IPS-18c (cell line): ENCODE measurements at regions not wholly inside any gene's neighbourhood (a gene's known extent, or its start where the extent isn't known, plus 50 kb on each side); places are given as distances from the start of the nearest gene placed in this dataset.

ENCODE experiments used
- H3K4me3 ChIP-seq: 2 replicates; pipeline ENCODE4 v1.7.0; 2013; ENCODE audit warnings: low read depth, mild to moderate bottlenecking, low read length, moderate library complexity; ENCODE audit not compliant: insufficient read depth
- H3K9me3 ChIP-seq: one replicate; pipeline ENCODE4 v1.6.1; 2013; ENCODE audit warnings: mild to moderate bottlenecking, low read length, moderate library complexity; ENCODE audit not compliant: control insufficient read depth, insufficient read depth

- no peaks in the 10 kb centered on the region for H3K9me3 ChIP-seq
- no peak overlapping the region for H3K4me3 ChIP-seq
Measured at GRCh38 chr3:10580426-10580825, 75.0 kb upstream of the ATP2B2 start.

GRCh38 chr3:10581251-10581650, 75.9 kb upstream of the ATP2B2 start:
- no peak overlapping the region for H3K4me3 ChIP-seq
- no peaks in the 10 kb centered on the region for H3K9me3 ChIP-seq

- Histone ChIP-seq H3K9me3 (no peaks in the 10 kb centered on the region), H3K4me3 (no peak overlapping the region)
Measured at GRCh38 chr3:10581716-10582115, 76.3 kb upstream of the ATP2B2 start.

DNA sequence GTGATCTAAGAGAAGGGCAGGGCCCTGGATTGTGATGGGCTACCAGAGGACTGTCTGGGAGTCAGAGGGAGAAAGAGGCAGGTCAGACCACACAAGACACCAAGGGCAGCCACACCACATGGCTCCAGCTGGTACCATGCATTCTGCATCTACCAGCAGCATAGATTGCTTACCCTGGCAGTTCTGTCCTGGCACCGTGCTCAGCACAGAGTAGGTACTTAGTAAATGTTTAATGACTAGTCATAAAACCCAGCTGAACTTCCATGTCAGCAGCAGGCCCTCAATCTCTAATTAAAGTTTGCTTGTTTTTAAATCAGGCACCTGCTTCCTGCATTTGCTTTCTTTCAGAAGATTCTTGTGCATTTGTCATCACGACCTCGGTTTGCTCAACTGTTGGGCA, 77.3 kb upstream of the ATP2B2 start:
- Histone ChIP-seq H3K9me3 (no peaks in the 10 kb centered on the region), H3K4me3 (no peak overlapping the region)

DNA sequence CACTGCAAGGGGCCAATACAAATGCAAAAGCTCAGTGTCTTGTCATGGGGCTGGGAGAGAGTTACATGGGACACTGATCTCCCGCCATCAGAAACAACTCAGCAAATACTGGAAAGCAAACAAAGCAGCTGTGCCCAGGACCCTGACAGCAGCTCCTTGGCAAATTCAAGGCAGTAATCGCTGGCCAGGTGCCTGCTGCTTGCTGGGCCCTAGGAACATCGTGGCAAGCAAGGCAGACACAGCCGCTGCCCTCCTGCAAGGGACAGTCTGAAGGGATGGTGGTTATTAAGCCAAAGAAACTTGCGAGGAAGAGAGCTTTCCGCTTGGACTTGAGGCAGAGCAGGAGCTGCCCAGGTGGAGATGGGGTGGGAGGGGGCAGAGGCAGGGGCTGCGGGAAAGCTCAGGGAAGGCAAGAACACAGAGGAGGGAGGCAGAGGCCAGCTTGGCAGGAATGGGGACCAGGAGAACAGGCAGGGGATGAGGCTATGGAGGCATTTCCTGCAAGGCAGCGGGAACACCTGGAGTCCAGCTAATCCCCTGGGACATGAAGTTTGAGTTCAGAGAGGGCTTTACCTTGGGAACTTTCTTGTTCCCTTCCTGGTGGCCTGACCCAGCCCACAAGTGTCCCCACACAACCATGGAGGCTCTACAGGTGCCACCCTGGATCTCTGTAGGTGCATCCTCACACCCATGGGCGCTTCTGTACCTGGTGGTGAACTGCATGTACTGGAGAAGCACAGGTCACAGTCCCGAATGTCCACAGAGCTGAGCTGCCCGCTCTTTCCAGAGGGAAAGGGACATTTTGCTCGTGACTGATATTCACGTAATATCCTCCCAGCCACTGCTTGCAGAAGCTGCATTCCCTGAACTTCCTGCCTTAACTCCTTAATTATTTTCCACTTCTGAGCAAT, 78.7 kb upstream of the ATP2B2 start:
- Histone ChIP-seq H3K4me3 (no peak overlapping the region), H3K9me3 (no peaks in the 10 kb centered on the region)

- Histone ChIP-seq H3K9me3 (no peaks in the 10 kb centered on the region), H3K4me3 (no peak overlapping the region)
Measured at GRCh38 chr3:10585945-10586344, 80.6 kb upstream of the ATP2B2 start.

DNA sequence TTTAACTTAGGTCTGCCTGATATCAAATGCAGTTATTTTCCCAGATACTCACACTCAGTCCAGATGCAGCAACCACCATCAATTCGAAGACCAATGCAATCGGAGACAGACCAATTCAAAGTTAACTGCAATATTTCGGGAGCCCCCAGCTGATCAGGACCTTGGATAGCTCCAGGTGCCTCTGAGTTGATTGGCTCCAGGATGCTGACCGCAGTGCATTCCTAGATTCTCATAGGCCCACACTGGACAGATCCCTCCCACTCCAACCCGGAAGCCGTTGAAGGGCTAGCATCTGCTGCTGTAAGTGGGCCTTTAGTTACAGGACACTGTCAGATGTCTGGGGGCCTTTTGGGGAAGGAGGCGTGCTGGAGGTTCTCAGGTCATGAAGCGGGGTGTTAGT, 89.5 kb upstream of the ATP2B2 start:
- Histone ChIP-seq H3K9me3 (no peaks in the 10 kb centered on the region), H3K4me3 (no peak overlapping the region)

DNA sequence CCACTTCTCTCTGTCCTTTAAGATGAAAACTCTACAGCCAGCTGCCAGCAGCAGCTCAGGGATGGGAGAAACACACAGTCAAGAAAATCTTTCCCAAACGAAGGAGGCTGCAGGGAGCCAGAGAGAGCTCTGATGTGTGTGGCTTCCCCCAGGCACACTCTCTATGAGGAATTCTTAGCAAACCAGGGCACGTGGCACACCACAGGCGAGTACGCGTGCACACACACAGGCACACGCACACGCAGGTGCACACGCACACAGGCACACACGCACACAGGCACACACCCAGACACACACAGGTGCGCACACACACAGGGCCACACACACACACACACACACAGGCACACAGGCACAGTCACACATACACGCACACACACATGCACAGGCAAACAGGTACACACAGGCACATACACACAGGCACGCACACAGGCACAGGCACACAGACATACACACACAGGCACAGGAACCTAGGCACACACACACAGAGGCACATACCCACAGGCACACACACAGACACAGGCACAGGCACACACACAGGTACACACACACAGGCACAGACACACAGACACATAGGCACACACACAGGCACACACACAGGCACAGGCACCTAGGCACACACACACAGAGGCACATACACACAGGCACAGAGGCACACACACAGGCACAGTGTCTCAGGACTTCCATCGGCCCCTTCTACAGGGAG, 91.5 kb upstream of the ATP2B2 start:
- H3K9me3 ChIP-seq, result peaks cover 2% of the 10 kb centered on the region
- H3K4me3 ChIP-seq, result no peak overlapping the region

- H3K4me3 ChIP-seq, result no peak overlapping the region
Measured at GRCh38 chr3:10597733-10598132, 92.3 kb upstream of the ATP2B2 start.

GRCh38 chr3:10599017-10599416, 93.6 kb upstream of the ATP2B2 start:
- Histone ChIP-seq H3K9me3 (peaks cover 2% of the 10 kb centered on the region), H3K4me3 (no peak overlapping the region)

More at GRCh38 chr3:10597733-10598132, 92.3 kb upstream of the ATP2B2 start:
- H3K9me3 ChIP-seq, result peaks cover 2% of the 10 kb centered on the region

DNA sequence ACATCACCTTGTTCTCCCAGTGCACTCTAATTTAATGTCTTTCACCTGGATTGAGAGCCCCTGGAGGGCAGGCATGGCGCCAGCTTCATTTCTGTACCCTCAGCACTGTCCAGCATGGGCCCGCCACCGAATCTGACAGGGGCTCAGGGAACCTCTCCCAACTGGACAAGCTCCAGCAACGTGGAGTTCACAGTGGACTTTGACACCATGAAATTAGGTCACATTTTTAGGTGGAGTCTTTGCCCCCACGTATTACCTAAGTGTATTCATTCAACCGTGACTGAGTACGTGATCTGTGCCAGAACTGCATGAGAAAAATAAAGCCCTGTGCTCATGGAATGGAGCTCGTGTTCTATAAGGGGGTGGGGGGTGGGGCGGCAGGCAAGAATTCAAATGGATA, 94.1 kb upstream of the ATP2B2 start:
- Histone ChIP-seq H3K4me3 (no peak overlapping the region), H3K9me3 (peaks cover 2% of the 10 kb centered on the region)

DNA sequence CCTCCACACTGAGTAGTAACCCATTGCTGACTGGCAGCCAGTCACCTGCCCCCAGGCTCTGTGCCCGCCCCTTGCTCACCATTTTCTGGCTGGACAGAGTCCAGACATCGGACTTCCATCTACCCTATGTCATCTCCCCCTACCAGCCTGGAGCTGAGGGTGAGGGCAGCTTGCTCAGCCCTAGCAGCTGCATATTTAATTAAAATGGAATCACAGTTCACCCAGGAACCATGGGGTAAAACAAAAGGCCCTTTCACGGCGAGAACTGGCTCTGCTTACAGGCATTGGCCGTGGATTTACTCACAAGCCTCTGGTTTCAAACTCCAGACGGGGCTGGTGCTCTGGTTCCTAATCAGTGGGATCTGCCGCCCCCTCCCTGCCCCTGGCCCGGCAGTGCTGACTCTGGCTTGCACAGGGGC, 94.9 kb upstream of the ATP2B2 start:
- Histone ChIP-seq H3K4me3 (no peak overlapping the region), H3K9me3 (peaks cover 2% of the 10 kb centered on the region)

DNA sequence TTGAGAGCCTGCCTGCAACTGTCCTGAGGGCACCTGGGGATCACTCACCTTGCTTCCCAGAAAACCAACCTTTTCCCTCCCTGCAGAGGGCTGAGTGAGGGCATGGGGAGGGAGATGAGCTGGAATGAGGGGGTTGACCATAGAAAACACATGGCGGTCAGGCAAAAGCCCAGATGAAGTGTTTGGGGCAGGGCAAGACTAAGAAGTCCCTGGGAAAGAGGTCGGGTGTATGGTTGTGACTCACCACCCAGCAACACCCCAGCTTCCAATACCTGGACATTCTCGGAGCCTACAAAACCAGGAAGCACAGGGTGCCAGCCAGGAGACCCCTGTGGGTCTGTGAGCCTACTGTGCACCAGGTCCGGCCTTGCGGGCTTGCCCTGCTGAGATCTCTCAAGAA, 95.3 kb upstream of the ATP2B2 start:
- Histone ChIP-seq H3K4me3 (no peak overlapping the region), H3K9me3 (peaks cover 2% of the 10 kb centered on the region)

GRCh38 chr3:10601151-10601856, 95.9 kb upstream of the ATP2B2 start:
- H3K4me3 ChIP-seq, result no peak overlapping the region

GRCh38 chr3:10601857-10602230, 96.5 kb upstream of the ATP2B2 start:
- no peak overlapping the region for H3K4me3 ChIP-seq
- H3K9me3 ChIP-seq, result peaks cover 2% of the 10 kb centered on the region

More at GRCh38 chr3:10601151-10601856, 95.9 kb upstream of the ATP2B2 start:
- peaks cover 2% of the 10 kb centered on the region for H3K9me3 ChIP-seq

DNA sequence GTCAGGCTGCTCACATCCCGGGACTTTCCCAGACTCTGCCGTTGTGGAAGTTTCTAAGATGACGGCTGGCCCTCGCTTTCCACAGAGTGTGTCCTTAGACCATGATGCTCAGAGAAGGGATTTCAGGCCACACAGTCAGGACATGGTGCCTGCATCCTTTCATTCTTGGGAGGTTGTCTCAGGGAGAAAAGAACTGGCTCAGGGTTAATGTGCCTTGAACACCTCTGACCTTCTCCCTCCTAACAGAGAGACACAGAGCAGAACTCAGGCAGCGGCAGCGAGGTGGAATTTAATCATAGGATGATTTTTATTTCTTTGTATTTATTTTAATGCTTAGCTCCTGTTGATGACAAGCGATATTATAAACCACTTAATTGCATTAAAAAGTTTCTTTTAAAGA, 96.9 kb upstream of the ATP2B2 start:
- H3K9me3 ChIP-seq, result peaks cover 2% of the 10 kb centered on the region
- no peak overlapping the region for H3K4me3 ChIP-seq

DNA sequence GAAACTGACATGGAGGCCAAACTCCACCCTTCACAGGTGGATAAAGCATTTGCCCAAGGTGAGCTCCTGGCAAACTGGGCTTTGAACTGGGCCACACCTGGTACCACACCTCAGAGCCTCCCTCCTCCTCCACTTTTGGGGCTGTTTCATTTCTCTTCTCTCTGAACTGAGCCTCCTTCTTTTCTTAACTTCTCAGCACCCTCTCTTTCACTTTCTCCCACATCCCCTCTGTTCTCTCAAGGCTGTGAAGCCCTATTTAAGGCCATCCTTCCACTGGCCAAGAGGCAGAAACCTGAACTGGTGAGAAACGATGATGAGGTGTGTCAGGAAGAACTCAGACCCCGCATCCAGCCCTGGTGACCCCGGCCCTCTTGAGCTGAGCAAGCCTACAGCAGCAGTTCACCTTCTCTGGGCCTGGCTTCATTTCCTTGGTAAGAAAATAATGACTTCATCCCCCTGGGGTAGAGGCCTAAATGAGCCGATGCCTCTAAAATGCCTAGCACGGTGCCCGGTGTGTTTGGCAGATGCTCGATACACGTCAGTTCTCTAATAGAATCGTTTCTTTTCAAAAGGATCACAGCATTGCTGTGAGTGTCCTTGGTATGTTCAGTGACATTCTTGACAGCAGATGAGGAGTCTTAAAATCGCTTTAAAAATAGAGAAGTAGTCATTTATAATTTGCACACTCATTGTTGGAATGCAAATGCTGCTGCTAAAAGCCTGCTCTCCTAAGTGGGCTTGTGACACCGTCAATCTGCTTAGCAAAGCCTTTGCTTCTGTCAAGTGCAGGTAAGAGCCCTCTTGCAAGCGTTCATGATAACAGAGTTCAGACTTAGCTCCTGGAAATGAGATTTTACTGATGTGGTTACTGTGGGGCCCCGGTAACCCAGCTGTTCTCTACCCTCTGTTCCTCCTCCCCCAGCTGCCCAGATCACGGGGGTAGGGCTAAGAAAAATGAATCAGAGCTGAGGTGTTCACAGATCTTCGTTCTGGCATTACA, 97.7 kb upstream of the ATP2B2 start:
- Histone ChIP-seq H3K4me3 (no peak overlapping the region), H3K9me3 (peaks cover 2% of the 10 kb centered on the region)
